GM21515 (cell line): ENCODE measurements at regions not wholly inside any gene's neighbourhood (a gene's known extent, or its start where the extent isn't known, plus 50 kb on each side); places are given as distances from the start of the nearest gene placed in this dataset.

ENCODE experiments used
- ATAC-seq: cut with Tn5 transposase; IDR thresholded peaks from one replicate; pipeline ENCODE4 v1.9.1; 2021; ENCODE audit not compliant: unreplicated experiment

GRCh38 chr18:28712796-28713425 lies 536.0 kb upstream of the CDH2 start:
- ATAC-seq: no peak

DNA sequence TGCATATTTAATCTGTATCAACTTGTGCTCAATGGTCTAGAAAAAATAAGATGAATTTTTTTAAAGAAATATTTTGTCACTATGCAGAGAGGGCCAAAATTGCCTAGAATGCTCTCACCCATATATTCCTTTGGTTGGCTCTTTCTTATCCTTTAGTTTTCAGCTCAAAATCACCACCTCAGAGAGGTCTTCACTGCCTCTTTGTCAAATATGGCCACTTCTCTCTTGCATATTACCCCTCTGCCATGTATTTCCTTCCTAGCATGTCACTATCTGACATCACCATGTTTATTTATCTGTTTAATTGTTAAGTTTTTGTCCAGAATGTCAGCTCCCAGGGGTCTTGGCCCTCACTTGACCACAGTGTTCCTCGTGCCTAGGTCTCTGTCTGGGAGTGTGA lies 535.2 kb upstream of the CDH2 start:
- no peak for ATAC-seq

GRCh38 chr18:28711096-28711495 lies 534.2 kb upstream of the CDH2 start:
- no peak for ATAC-seq

GRCh38 chr18:28707006-28707405 lies 530.1 kb upstream of the CDH2 start:
- ATAC-seq: no peak

DNA sequence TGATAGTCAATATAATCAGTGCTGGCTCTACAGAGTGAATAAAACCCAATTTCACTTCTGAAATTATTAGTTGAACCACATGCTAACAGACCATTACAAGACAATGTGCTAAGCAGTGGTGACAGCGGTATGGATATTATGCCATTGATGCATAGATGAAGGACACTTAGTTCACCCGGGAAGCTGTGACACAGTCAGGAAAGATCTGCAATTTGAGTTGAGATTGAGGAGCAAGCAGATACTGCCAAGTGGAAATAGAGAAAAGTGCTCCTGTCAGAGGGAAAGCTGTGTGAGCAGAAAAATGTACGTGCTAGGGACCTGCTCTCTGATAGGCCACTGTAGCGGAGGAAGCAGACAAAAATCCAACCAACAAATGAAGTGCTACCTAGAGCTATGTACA lies 529.5 kb upstream of the CDH2 start:
- no peak for ATAC-seq

DNA sequence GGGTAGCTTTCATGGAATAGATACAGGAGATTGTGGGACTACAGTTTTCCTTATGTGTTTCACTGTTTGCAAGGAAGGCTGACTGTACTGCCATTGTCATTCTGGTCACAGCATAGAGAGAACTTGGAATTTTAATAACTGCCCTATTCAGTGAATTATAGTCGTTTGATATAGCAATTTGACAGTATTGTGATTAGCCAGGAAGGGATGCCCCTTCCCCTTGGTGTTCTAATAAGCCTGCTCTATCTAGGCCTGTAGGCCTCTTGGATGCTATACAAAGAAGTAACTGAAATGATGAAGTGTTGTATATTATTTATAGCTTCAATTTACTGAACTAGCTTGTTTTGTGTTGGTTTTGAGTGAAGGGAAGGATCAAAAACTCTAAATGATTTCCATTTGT lies 528.6 kb upstream of the CDH2 start:
- no peak for ATAC-seq

DNA sequence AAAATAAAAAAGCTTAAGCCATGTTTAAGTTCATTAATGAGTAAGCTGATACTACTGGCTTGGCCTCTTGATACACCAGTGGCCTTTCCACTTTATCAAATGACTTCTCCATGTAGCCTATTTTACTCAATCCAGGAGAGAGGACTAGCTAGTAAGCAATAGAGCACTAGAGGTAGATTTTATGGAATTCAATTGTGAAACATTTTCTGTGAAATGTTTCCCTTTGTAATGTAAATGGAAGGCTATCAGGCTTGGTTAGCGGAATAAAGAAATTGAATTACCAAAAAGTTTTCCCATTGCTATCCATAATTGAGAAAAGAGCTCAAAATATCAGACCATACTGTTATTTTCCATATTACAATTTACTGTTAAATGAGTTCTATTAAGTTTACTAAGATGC lies 515.4 kb upstream of the CDH2 start:
- no peak for ATAC-seq

GRCh38 chr18:28691496-28691840 lies 514.5 kb upstream of the CDH2 start:
- ATAC-seq: no peak

GRCh38 chr18:28690836-28691495 lies 514.0 kb upstream of the CDH2 start:
- no peak for ATAC-seq

DNA sequence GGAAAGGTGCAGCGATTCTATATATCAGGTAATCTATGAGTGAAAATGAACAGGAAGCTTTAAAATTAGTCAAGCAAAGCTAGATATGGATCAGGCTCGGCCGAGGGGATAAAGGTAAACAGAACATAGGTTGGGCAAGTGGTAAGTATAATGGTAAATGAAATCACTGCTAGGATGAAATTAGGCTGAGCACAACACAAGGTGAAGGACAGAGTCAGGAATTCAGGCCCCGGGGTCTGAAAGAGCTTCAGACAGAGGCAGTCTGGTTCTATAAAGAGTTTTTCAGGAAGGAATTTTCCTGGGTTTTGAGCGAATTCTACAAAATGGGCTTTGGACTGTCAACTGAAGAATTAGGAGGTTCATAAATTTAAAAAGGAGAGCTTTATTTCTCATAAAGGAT lies 513.2 kb upstream of the CDH2 start:
- no peak for ATAC-seq

DNA sequence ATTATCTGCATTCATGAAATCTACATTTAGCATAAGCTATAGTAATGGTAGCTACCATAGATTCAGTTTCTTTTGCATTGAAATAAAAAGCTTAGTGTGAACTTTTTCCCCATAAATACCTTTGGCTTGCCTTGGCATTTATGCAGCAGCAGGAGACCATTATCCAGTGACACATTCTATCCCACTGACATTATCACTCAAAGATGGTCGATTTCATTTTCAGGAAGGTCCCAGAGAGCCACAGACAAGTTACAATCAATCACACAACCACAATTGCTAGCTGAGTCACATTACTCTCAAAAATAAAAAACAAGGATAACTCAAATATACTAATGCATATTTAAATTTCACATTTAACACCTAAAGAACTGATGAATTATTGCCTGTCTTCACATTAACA lies 512.7 kb upstream of the CDH2 start:
- ATAC-seq: no peak

GRCh38 chr18:28684746-28685355 lies 507.9 kb upstream of the CDH2 start:
- ATAC-seq: no peak

DNA sequence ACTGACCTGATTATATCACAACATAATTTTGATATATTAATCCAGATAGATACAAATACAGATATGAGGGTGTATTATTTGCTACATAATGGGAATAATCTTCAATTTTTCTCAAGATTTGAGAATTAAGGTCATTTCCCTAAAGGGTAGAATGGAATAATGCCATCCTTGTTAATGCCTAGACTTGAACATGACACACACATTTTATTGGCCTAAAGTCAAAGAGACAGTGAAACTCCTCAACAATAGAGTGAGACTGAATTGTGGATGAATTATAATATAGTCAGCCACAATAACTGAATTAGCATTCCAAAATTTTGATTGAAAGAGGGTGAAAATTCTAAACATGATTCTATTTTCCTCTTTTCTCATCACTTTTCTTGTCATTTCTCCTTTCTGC lies 506.0 kb upstream of the CDH2 start:
- no peak for ATAC-seq

GRCh38 chr18:28669165-28669564 lies 492.2 kb upstream of the CDH2 start:
- ATAC-seq: no peak

- no peak for ATAC-seq
Observed at GRCh38 chr18:28666216-28666615, 489.3 kb upstream of the CDH2 start.

GRCh38 chr18:28657961-28658360 lies 481.0 kb upstream of the CDH2 start:
- no peak for ATAC-seq

- ATAC-seq: no peak
Observed at GRCh38 chr18:28652654-28653053, 475.7 kb upstream of the CDH2 start.

- ATAC-seq: no peak
Observed at GRCh38 chr18:28651298-28651697, 474.4 kb upstream of the CDH2 start.

- no peak for ATAC-seq
Observed at GRCh38 chr18:28650860-28651259, 473.9 kb upstream of the CDH2 start.

DNA sequence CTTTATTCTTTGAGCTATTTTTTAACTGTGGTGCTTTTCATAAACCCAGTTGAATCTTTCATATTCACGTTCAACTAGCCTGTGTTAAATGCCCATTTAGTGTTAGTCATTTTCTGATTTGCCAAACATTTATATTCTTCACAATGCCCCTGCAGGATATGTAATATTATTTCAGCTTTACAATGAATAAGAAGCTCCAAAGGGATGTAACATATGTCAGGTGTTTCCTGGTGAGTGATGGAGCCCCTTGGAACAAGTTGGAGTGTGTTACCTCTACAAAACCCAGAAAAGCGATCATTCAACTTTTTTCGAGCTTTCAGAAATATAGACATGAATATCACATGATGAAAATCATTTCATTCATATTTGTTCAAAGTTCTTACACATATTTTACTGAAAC lies 471.0 kb upstream of the CDH2 start:
- no peak for ATAC-seq

DNA sequence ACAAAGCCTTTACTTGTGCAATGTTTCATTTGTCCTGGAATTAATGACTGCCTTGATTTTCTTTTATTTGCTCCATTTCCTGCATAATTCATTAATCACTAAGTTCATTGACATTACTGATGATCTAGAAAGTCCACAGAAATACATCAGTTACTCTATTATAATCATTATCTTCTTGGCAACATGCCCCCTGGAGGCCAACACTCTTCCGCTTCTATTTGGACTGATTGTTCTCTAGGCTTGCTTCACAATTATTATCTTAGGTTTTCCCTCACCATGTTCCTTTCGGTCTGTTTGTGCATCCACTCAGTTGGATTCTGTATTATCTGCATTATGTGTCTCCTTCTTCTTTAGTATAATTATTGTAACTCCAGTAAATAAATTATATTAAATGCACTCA lies 461.0 kb upstream of the CDH2 start:
- ATAC-seq: no peak

GRCh38 chr18:28635530-28635929 lies 458.6 kb upstream of the CDH2 start:
- no peak for ATAC-seq

- ATAC-seq: no peak
Observed at GRCh38 chr18:28626756-28627155, 449.8 kb upstream of the CDH2 start.
